ENCODE measurements at regions not wholly inside any gene's neighbourhood (a gene's known extent, or its start where the extent isn't known, plus 50 kb on each side); places are given as distances from the start of the nearest gene placed in this dataset.

DNA sequence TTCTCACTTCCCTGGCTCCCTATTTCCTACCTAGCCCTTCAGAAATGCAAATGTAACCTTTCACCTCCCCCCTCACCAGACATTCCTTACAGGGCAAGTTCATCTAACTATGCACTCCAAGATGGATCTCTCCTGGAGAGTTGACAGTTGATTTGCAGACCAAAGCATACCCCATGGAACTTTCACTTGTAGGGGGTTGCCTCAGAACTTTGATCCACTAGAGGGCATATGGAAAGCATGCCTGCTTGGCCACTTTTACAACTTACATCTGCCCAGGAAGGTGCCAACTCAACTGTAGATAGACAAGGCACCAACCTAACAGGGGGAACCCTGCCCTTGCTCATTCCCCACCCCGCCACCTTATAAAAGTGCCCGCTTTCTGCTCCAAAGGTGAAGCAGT lies 187.8 kb downstream of the NXNL2 start:
- Histone ChIP-seq H3K4ac (ENCODE audit: low read depth, low read length) (no peak overlapping the region), H3K27me3 (ENCODE audit: control insufficient read depth, insufficient read depth, low read length) (no peaks in the 10 kb centered on the region), H2AK9ac (replicated peaks; ENCODE audit: low read depth, low read length, poor library complexity) (no peak overlapping the region), H3K79me1 (ENCODE audit: low read depth in 1 of 2, low read length in 2 of 2) (no peaks in the 10 kb centered on the region), H2AFZ (replicated peaks; ENCODE audit: low read length, poor library complexity) (no peak overlapping the region), H4K8ac (ENCODE audit: low read depth in 2 of 2, low read length in 2 of 2) (no peak overlapping the region), H3K36me3 (ENCODE audit: control insufficient read depth, insufficient read depth, low read length) (no peaks in the 10 kb centered on the region), H3K18ac (ENCODE audit: low read depth, low read length) (peak overlapping the region; percentile 27; the same call in 1 of the 2 replicates), H3K9me1 (ENCODE audit: insufficient read depth, low read length) (0 out of 2 replicates have a peak, but pooled peaks cover 2% of the 10 kb centered on the region), H4K91ac (ENCODE audit: insufficient read depth, low read depth, low read length) (no peak overlapping the region), H2BK20ac (ENCODE audit: low read depth, low read length) (no peak overlapping the region), H3K27ac (ENCODE audit: insufficient read depth, low read length) (no peak overlapping the region), H2AK5ac (ENCODE audit: low read depth, low read length) (no peak overlapping the region), H3K4me1 (ENCODE audit: control insufficient read depth, insufficient read depth, low read length) (peaks cover 5% of the 10 kb centered on the region; the same call in 1 of the 2 replicates), H2BK120ac (ENCODE audit: low read depth, low read length) (no peak overlapping the region), H3K4me2 (ENCODE audit: low read depth, low read length) (no peak overlapping the region), H2BK15ac (ENCODE audit: low read depth, low read length) (no peak overlapping the region), H3K23ac (ENCODE audit: low read depth, low read length) (no peak overlapping the region), H2BK5ac (ENCODE audit: low read depth, low read length, poor library complexity, severe bottlenecking) (no peak overlapping the region), H3K56ac (ENCODE audit: extremely low read depth, insufficient read depth, low read length) (no peak overlapping the region), H3K4me3 (ENCODE audit: insufficient read depth, low read depth, low read length) (no peak overlapping the region), H3K9me3 (ENCODE audit: control insufficient read depth, insufficient read depth, low read length) (no peaks in the 10 kb centered on the region), H4K20me1 (ENCODE audit: insufficient read depth, low read length) (no peaks in the 10 kb centered on the region), H3K9ac (ENCODE audit: low read depth, low read length) (no peak overlapping the region), H4K5ac (ENCODE audit: low read depth, low read length) (no peak overlapping the region), H3K14ac (replicated peaks; ENCODE audit: low read depth, low read length) (no peak overlapping the region)
- peak; percentile 60 for ATAC-seq (ENCODE audit: low read depth)
- ChIA-PET POLR2A (ENCODE audit: unreplicated experiment) (no interaction called here), CTCF (interaction anchor here (0.9 kb wide), 1 partner anchor 278 kb away, joined by 3 read pairs; no protein-coding TSS in a partner anchor)
- TF ChIP-seq, protein P1, sequence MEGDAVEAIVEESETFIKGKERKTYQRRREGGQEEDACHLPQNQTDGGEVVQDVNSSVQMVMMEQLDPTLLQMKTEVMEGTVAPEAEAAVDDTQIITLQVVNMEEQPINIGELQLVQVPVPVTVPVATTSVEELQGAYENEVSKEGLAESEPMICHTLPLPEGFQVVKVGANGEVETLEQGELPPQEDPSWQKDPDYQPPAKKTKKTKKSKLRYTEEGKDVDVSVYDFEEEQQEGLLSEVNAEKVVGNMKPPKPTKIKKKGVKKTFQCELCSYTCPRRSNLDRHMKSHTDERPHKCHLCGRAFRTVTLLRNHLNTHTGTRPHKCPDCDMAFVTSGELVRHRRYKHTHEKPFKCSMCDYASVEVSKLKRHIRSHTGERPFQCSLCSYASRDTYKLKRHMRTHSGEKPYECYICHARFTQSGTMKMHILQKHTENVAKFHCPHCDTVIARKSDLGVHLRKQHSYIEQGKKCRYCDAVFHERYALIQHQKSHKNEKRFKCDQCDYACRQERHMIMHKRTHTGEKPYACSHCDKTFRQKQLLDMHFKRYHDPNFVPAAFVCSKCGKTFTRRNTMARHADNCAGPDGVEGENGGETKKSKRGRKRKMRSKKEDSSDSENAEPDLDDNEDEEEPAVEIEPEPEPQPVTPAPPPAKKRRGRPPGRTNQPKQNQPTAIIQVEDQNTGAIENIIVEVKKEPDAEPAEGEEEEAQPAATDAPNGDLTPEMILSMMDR (conservative IDR thresholded peaks at IDR 0.05; ENCODE audit: low read depth, low read length) = peak; percentile 45
- no peak for TF ChIP-seq POLR2A (IDR thresholded peaks at IDR 0.05; ENCODE audit: low read depth, low read length)
- no peak for TF ChIP-seq RFX5 (IDR thresholded peaks at IDR 0.05; ENCODE audit: low read depth, low read length)
- no peak for TF ChIP-seq BHLHE40 (IDR thresholded peaks at IDR 0.05; ENCODE audit: low read depth, low read length)
- peak; percentile 63 for TF ChIP-seq RAD21 (IDR thresholded peaks at IDR 0.05; ENCODE audit: low read length)
- TF ChIP-seq FOS (IDR thresholded peaks at IDR 0.05; ENCODE audit: low read depth, low read length) = no peak
- TF ChIP-seq NFE2L2 (IDR thresholded peaks at IDR 0.05; ENCODE audit: low read depth, low read length) = no peak
- TF ChIP-seq, protein P2, sequence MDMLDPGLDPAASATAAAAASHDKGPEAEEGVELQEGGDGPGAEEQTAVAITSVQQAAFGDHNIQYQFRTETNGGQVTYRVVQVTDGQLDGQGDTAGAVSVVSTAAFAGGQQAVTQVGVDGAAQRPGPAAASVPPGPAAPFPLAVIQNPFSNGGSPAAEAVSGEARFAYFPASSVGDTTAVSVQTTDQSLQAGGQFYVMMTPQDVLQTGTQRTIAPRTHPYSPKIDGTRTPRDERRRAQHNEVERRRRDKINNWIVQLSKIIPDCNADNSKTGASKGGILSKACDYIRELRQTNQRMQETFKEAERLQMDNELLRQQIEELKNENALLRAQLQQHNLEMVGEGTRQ (IDR thresholded peaks at IDR 0.05; ENCODE audit: low read depth, low read length) = no peak
- peak; percentile 42 for TF ChIP-seq SMC3 (IDR thresholded peaks at IDR 0.05; ENCODE audit: low read depth, low read length)
- no peak for TF ChIP-seq MXI1 (IDR thresholded peaks at IDR 0.05; ENCODE audit: borderline replicate concordance, low read depth, low read length)
- BruUV-seq (replicated peaks) = no TSS peak
- dilution Hi-C loops (cut with HindIII; ENCODE audit: low sequenced_read_pairs, unreplicated experiment) = no loop called here
- WGBS, 2 experiments (ENCODE audit: extremely low coverage in 2 of 2, insufficient read length in 1 of 2) = no CpG with 5 or more reads among the region's 2 CpGs
- intact Hi-C loops (cut with micrococcal nuclease) = loop anchor here (2.0 to 5.0 kb wide), 2 partner anchors 130 to 272 kb away; no protein-coding TSS in a partner anchor
- peak; percentile 26 for DNase-seq
- in situ Hi-C loops (cut with MboI; ENCODE audit: low sequenced_read_pairs) = no loop called here

All from IMR-90 (cell line).